SK-N-SH treated with all-trans-retinoic acid at 6 μM for 48 hours (cell line): ENCODE measurements at regions not wholly inside any gene's neighbourhood (a gene's known extent, or its start where the extent isn't known, plus 50 kb on each side); places are given as distances from the start of the nearest gene placed in this dataset.

Experiments used
- CREB5 ChIP-seq: fragments of 250-450 bp; sonication (Bioruptor Pico); IDR thresholded peaks from 2 replicates; pipeline ENCODE4 v1.5.1; 2020; ENCODE audit warnings: low read depth, mild to moderate bottlenecking, moderate library complexity
- ESRRG ChIP-seq: fragments of 250-450 bp; sonication (Bioruptor Pico); IDR thresholded peaks from 2 replicates; pipeline ENCODE4 v1.6.1; 2021; ENCODE audit warnings: mild to moderate bottlenecking
- OSR1 ChIP-seq: fragments of 250-450 bp; sonication (Bioruptor Pico); IDR thresholded peaks from 2 replicates; pipeline ENCODE4 v1.8.0; 2022; ENCODE audit warnings: moderate library complexity, mild to moderate bottlenecking, inconsistent platforms
- PATZ1 ChIP-seq: fragments of 250-450 bp; sonication (Bioruptor Pico); IDR thresholded peaks from 2 replicates; pipeline ENCODE4 v1.8.0; 2020; ENCODE audit warnings: mild to moderate bottlenecking, moderate library complexity, borderline replicate concordance
- POU6F1 ChIP-seq: fragments of 250-450 bp; sonication (Bioruptor Pico); IDR thresholded peaks from 2 replicates; pipeline ENCODE4 v1.8.0; 2021; ENCODE audit warnings: low read depth, mild to moderate bottlenecking, moderate library complexity, borderline replicate concordance
- PPARA ChIP-seq: fragments of 250-450 bp; sonication (Bioruptor Pico); IDR thresholded peaks from 2 replicates; pipeline ENCODE4 v1.5.0; 2020; ENCODE audit warnings: mild to moderate bottlenecking, borderline replicate concordance
- RARB ChIP-seq: fragments of 250-450 bp; sonication (Bioruptor Pico); IDR thresholded peaks from 2 replicates; pipeline ENCODE4 v1.8.0; 2021; ENCODE audit warnings: mild to moderate bottlenecking, moderate library complexity
- SNAI2 ChIP-seq: fragments of 250-450 bp; sonication (Bioruptor Pico); IDR thresholded peaks from 2 replicates; pipeline ENCODE4 v1.5.0; 2020; ENCODE audit warnings: mild to moderate bottlenecking, moderate library complexity
- ZFP3 ChIP-seq: fragments of 250-450 bp; sonication (Bioruptor Pico); IDR thresholded peaks from 2 replicates; pipeline ENCODE4 v1.5.0; 2020; ENCODE audit warnings: mild to moderate bottlenecking, moderate library complexity
- ZFP30 ChIP-seq: fragments of 450-650 bp; formaldehyde crosslinking; IDR thresholded peaks from 2 replicates; pipeline ENCODE4 v1.5.0; 2022; ENCODE audit warnings: mild to moderate bottlenecking, moderate library complexity
- ZNF70 ChIP-seq: fragments of 450-650 bp; formaldehyde crosslinking; IDR thresholded peaks from 2 replicates; pipeline ENCODE4 v1.5.0; 2020; ENCODE audit warnings: mild to moderate bottlenecking, moderate library complexity

GRCh38 chr14:54310151-54310850 lies 86.5 kb upstream of the CDKN3 start:
- no peak for TF ChIP-seq ZNF70 (CRISPR knock-in tag)
- no peak for TF ChIP-seq ZFP3 (CRISPR knock-in tag)
- TF ChIP-seq CREB5 (CRISPR knock-in tag): no peak
- no peak for TF ChIP-seq ZFP30 (CRISPR knock-in tag)
- no peak for TF ChIP-seq PATZ1 (CRISPR knock-in tag)
- no peak for TF ChIP-seq SNAI2 (CRISPR knock-in tag)
- TF ChIP-seq OSR1 (CRISPR knock-in tag): no peak
- TF ChIP-seq PPARA: no peak
- TF ChIP-seq ESRRG (CRISPR knock-in tag): no peak
- no peak for TF ChIP-seq RARB (CRISPR knock-in tag)
- TF ChIP-seq POU6F1 (CRISPR knock-in tag): no peak
